ENCODE measurements at regions not wholly inside any gene's neighbourhood (a gene's known extent, or its start where the extent isn't known, plus 50 kb on each side); places are given as distances from the start of the nearest gene placed in this dataset.
"Not testable (repeated sequence)": the region's sequence is repeated elsewhere in the genome, so short reads cannot be mapped to it uniquely, and the experiment has no call there.

DNA sequence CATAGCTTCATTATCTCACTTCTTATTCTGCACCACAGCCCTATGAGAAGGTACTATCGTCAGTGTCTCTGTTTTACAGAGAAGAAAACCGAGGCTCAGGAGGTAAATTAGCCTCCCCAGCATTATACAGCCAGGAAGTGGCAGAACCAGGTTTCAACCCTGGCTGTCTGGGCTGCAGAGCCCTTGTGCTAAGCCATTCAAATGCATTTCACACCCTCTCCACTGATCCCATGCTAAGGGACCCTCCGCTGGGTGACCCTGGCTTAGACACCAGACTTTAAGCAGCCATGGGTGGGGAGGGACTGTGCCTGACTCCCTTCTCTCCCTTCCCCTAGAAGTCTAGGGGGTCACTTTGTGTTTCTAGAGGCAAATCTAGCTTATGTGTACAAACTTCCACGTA is 87.5 kb downstream of the RRAGC start:
- peaks cover 5% of the 10 kb centered on the region for H3K4me1 Mint-ChIP-seq
- no peak overlapping the region for H3K27ac ChIP-seq (ENCODE audit: low read depth)
- no peaks in the 10 kb centered on the region for H3K27me3 Mint-ChIP-seq (ENCODE audit: insufficient read depth, low read depth, poor library complexity)
- H2AFZ ChIP-seq = peak overlapping the region; percentile 52; the same call in 1 of the 2 replicates
- no peaks in the 10 kb centered on the region for H3F3A ChIP-seq (replicated peaks; ENCODE audit: low read depth)
- H4K20me1 ChIP-seq (replicated peaks; ENCODE audit: insufficient read depth) = no peaks in the 10 kb centered on the region
- H3K4me2 ChIP-seq = no peak overlapping the region
- H3K9me3 Mint-ChIP-seq = peaks cover 3% of the 10 kb centered on the region; the same call in 1 of the 3 replicates
- H3K4me3 Mint-ChIP-seq = no peak overlapping the region
- no peak overlapping the region for H3K4me3 ChIP-seq
- no peaks in the 10 kb centered on the region for H3K36me3 ChIP-seq (ENCODE audit: insufficient read depth)
- DNase-seq (ENCODE audit: low spot score) (no peak), ATAC-seq (peak; percentile 82)
- H3K36me3 Mint-ChIP-seq (ENCODE audit: low read depth) = no peaks in the 10 kb centered on the region
- H3K27me3 ChIP-seq (ENCODE audit: insufficient read depth) = no peaks in the 10 kb centered on the region
- no peaks in the 10 kb centered on the region for H3K4me1 ChIP-seq (ENCODE audit: insufficient read depth)
- no peaks in the 10 kb centered on the region for H3K9me2 ChIP-seq (ENCODE audit: insufficient read depth)
- H3K79me2 ChIP-seq (replicated peaks; ENCODE audit: insufficient read depth) = no peaks in the 10 kb centered on the region
- H3K27ac Mint-ChIP-seq = no peak overlapping the region
- TF ChIP-seq STAT1 (IDR thresholded peaks at IDR 0.05; ENCODE audit: unreplicated experiment) (no peak), CREB1 (CRISPR knock-in tag; IDR thresholded peaks at IDR 0.05; ENCODE audit: low read depth) (no peak), ZNF114 (CRISPR knock-in tag; IDR thresholded peaks at IDR 0.05) (no peak)
- TF ChIP-seq, protein P1, sequence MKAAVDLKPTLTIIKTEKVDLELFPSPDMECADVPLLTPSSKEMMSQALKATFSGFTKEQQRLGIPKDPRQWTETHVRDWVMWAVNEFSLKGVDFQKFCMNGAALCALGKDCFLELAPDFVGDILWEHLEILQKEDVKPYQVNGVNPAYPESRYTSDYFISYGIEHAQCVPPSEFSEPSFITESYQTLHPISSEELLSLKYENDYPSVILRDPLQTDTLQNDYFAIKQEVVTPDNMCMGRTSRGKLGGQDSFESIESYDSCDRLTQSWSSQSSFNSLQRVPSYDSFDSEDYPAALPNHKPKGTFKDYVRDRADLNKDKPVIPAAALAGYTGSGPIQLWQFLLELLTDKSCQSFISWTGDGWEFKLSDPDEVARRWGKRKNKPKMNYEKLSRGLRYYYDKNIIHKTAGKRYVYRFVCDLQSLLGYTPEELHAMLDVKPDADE (IDR thresholded peaks at IDR 0.05) = no peak

DNA sequence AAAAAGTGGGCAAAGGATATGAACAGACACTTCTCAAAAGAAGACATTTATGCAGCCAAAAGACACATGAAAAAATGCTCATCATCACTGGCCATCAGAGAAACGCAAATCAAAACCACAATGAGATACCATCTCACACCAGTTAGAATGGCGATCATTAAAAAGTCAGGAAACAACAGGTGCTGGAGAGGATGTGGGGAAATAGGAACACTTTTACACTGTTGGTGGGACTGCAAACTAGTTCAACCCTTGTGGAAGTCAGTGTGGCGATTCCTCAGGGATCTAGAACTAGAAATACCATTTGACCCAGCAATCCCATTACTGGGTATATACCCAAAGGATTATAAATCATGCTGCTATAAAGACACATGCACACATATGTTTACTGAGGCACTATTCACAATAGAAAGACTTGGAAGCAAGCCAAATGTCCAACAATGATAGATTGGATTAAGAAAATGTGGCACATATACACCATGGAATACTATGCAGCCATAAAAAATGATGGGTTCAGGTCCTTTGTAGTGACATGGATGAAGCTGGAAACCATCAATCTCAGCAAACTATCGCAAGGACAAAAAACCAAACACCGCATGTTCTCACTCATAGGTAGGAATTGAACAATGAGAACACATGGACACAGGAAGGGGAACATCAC is 88.9 kb downstream of the RRAGC start:
- not testable (repeated sequence) for H3K36me3 Mint-ChIP-seq (ENCODE audit: low read depth); H3K4me1 ChIP-seq (ENCODE audit: insufficient read depth); H3K9me2 ChIP-seq (ENCODE audit: insufficient read depth); H2AFZ ChIP-seq; H3K4me3 ChIP-seq; ATAC-seq; H3K27me3 ChIP-seq (ENCODE audit: insufficient read depth); H3K79me2 ChIP-seq (replicated peaks; ENCODE audit: insufficient read depth); H3K9me3 Mint-ChIP-seq; H3K36me3 ChIP-seq (ENCODE audit: insufficient read depth); DNase-seq (ENCODE audit: low spot score); H3K27me3 Mint-ChIP-seq (ENCODE audit: insufficient read depth, low read depth, poor library complexity); H3K27ac Mint-ChIP-seq; H4K20me1 ChIP-seq (replicated peaks; ENCODE audit: insufficient read depth); H3K4me2 ChIP-seq; H3K4me1 Mint-ChIP-seq; H3F3A ChIP-seq (replicated peaks; ENCODE audit: low read depth); H3K4me3 Mint-ChIP-seq; H3K27ac ChIP-seq (ENCODE audit: low read depth)

DNA sequence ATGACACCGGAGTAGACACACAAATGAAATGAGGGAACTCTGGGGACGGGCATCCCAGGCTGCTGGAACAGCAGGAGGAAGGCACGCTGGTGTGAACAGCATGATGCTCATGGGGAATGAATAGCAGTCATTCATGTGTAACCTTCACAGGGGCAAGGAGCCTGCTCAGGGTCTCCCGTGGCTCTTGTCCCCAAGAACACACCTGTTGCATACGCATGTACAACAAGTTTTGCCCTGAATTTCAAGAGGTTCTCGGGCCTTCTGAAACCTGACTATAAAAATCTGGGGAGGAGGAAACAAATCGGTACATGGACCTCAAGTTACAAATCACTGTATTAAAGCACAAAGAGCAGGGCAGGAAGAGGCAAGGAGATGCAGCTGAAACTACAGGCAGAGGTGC is 93.4 kb downstream of the RRAGC start:
- H3K4me1 ChIP-seq (ENCODE audit: insufficient read depth) = no peaks in the 10 kb centered on the region
- no peak for ATAC-seq
- H4K20me1 ChIP-seq (replicated peaks; ENCODE audit: insufficient read depth) = no peaks in the 10 kb centered on the region
- Mint-ChIP-seq H3K36me3 (ENCODE audit: low read depth) (no peaks in the 10 kb centered on the region), H3K9me3 (peaks cover 3% of the 10 kb centered on the region; the same call in 2 of the 3 replicates), H3K27me3 (ENCODE audit: insufficient read depth, low read depth, poor library complexity) (peaks cover 1% of the 10 kb centered on the region), H3K27ac (no peak overlapping the region), H3K4me1 (no peaks in the 10 kb centered on the region), H3K4me3 (no peak overlapping the region)
- H3K9me2 ChIP-seq (ENCODE audit: insufficient read depth) = peaks cover 4% of the 10 kb centered on the region; the same call in 1 of the 2 replicates
- no peak overlapping the region for H3K4me2 ChIP-seq
- H3K27me3 ChIP-seq (ENCODE audit: insufficient read depth) = no peaks in the 10 kb centered on the region
- no peaks in the 10 kb centered on the region for H3K79me2 ChIP-seq (replicated peaks; ENCODE audit: insufficient read depth)
- H3F3A ChIP-seq (replicated peaks; ENCODE audit: low read depth) = no peaks in the 10 kb centered on the region
- H2AFZ ChIP-seq = no peak overlapping the region
- DNase-seq (ENCODE audit: low spot score) = no peak
- H3K27ac ChIP-seq (ENCODE audit: low read depth) = no peak overlapping the region
- no peaks in the 10 kb centered on the region for H3K36me3 ChIP-seq (ENCODE audit: insufficient read depth)
- H3K4me3 ChIP-seq = no peak overlapping the region
- TF ChIP-seq NANOG (IDR thresholded peaks at IDR 0.05; ENCODE audit: borderline replicate concordance) = no peak
- TF ChIP-seq EZH2 (IDR thresholded peaks at IDR 0.05; ENCODE audit: low read depth, unreplicated experiment) = no peak
- TF ChIP-seq, protein P2, sequence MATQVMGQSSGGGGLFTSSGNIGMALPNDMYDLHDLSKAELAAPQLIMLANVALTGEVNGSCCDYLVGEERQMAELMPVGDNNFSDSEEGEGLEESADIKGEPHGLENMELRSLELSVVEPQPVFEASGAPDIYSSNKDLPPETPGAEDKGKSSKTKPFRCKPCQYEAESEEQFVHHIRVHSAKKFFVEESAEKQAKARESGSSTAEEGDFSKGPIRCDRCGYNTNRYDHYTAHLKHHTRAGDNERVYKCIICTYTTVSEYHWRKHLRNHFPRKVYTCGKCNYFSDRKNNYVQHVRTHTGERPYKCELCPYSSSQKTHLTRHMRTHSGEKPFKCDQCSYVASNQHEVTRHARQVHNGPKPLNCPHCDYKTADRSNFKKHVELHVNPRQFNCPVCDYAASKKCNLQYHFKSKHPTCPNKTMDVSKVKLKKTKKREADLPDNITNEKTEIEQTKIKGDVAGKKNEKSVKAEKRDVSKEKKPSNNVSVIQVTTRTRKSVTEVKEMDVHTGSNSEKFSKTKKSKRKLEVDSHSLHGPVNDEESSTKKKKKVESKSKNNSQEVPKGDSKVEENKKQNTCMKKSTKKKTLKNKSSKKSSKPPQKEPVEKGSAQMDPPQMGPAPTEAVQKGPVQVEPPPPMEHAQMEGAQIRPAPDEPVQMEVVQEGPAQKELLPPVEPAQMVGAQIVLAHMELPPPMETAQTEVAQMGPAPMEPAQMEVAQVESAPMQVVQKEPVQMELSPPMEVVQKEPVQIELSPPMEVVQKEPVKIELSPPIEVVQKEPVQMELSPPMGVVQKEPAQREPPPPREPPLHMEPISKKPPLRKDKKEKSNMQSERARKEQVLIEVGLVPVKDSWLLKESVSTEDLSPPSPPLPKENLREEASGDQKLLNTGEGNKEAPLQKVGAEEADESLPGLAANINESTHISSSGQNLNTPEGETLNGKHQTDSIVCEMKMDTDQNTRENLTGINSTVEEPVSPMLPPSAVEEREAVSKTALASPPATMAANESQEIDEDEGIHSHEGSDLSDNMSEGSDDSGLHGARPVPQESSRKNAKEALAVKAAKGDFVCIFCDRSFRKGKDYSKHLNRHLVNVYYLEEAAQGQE (IDR thresholded peaks at IDR 0.05; ENCODE audit: unreplicated experiment) = no peak
- no peak for TF ChIP-seq ZNF331 (CRISPR knock-in tag; IDR thresholded peaks at IDR 0.05; ENCODE audit: low read depth)

Data from GM23338 (cell line).